H9 (cell line): ENCODE measurements at regions not wholly inside any gene's neighbourhood (a gene's known extent, or its start where the extent isn't known, plus 50 kb on each side); places are given as distances from the start of the nearest gene placed in this dataset.

ENCODE experiments used
- DNase-seq: peaks from one replicate; pipeline ENCODE4 v3.0.0-alpha.2; 2017
- H2AFZ ChIP-seq: one replicate; pipeline ENCODE4 v1.6.1; 2013; ENCODE audit warnings: mild to moderate bottlenecking, low read length, control low read depth, moderate library complexity
- H2AK5ac ChIP-seq: 2 replicates; pipeline ENCODE4 v1.6.1; 2013; ENCODE audit warnings: low read length, control low read depth, mixed read lengths; ENCODE audit not compliant: insufficient read length
- H2BK120ac ChIP-seq: one replicate; pipeline ENCODE4 v1.6.1; 2013; ENCODE audit warnings: low read depth, mild to moderate bottlenecking, low read length, control low read depth, inconsistent platforms; ENCODE audit not compliant: poor library complexity, severe bottlenecking
- H2BK12ac ChIP-seq: 2 replicates; pipeline ENCODE4 v1.6.1; 2013; ENCODE audit warnings: low read length, control low read depth, mixed read lengths, low read depth; ENCODE audit not compliant: insufficient read length
- H2BK15ac ChIP-seq: 2 replicates; pipeline ENCODE4 v1.6.1; 2013; ENCODE audit warnings: low read depth, low read length, control low read depth
- H2BK20ac ChIP-seq: one replicate; pipeline ENCODE4 v1.6.1; 2013; ENCODE audit warnings: low read depth, mild to moderate bottlenecking, low read length, control low read depth, inconsistent platforms; ENCODE audit not compliant: poor library complexity, severe bottlenecking
- H2BK5ac ChIP-seq: 2 replicates; pipeline ENCODE4 v1.6.1; 2013; ENCODE audit warnings: low read length, control low read depth, mixed read lengths; ENCODE audit not compliant: insufficient read length
- H3K14ac ChIP-seq: 2 replicates; pipeline ENCODE4 v1.6.1; 2013; ENCODE audit warnings: low read length, control low read depth; ENCODE audit not compliant: insufficient read depth
- H3K18ac ChIP-seq: 2 replicates; pipeline ENCODE4 v1.6.1; 2013; ENCODE audit warnings: low read depth, mild to moderate bottlenecking, mixed read lengths, low read length, control low read depth; ENCODE audit not compliant: insufficient read length
- H3K23ac ChIP-seq: 2 replicates; pipeline ENCODE4 v1.6.1; 2013; ENCODE audit warnings: low read length, control low read depth, mixed read lengths, low read depth; ENCODE audit not compliant: insufficient read length
- H3K23me2 ChIP-seq: 2 replicates; pipeline ENCODE4 v1.6.1; 2013; ENCODE audit warnings: low read depth, mild to moderate bottlenecking, mixed read lengths, low read length, control low read depth; ENCODE audit not compliant: insufficient read length, poor library complexity, severe bottlenecking
- H3K27ac ChIP-seq: 2 replicates; pipeline ENCODE4 v1.5.1; 2013; ENCODE audit warnings: low read length, control low read depth, mixed read lengths, low read depth; ENCODE audit not compliant: insufficient read length
- H3K27me3 ChIP-seq: 2 replicates; pipeline ENCODE4 v1.6.1; 2013; ENCODE audit warnings: low read length, control low read depth, inconsistent platforms; ENCODE audit not compliant: insufficient read depth
- H3K4ac ChIP-seq: 2 replicates; pipeline ENCODE4 v1.6.1; 2013; ENCODE audit warnings: low read depth, mild to moderate bottlenecking, control low read depth, inconsistent platforms, low read length, moderate library complexity
- H3K4me1 ChIP-seq: 2 replicates; pipeline ENCODE4 v1.6.1; 2013; ENCODE audit warnings: low read length, control low read depth, inconsistent platforms; ENCODE audit not compliant: insufficient read depth
- H3K4me2 ChIP-seq: 2 replicates; pipeline ENCODE4 v1.6.1; 2013; ENCODE audit warnings: low read length, control low read depth, mixed read lengths; ENCODE audit not compliant: insufficient read length, insufficient read depth
- H3K56ac ChIP-seq: 2 replicates; pipeline ENCODE4 v1.6.1; 2013; ENCODE audit warnings: low read depth, mild to moderate bottlenecking, mixed read lengths, low read length, control low read depth; ENCODE audit not compliant: insufficient read length
- H3K79me1 ChIP-seq: 2 replicates; pipeline ENCODE4 v1.6.1; 2013; ENCODE audit warnings: low read depth, mild to moderate bottlenecking, moderate library complexity, low read length, control low read depth, inconsistent platforms; ENCODE audit not compliant: insufficient read depth, poor library complexity, severe bottlenecking
- H3K79me2 ChIP-seq: 2 replicates; pipeline ENCODE4 v1.6.1; 2013; ENCODE audit warnings: low read length, control low read depth, inconsistent platforms; ENCODE audit not compliant: insufficient read depth
- H3K9ac ChIP-seq: 2 replicates; pipeline ENCODE4 v1.6.1; 2013; ENCODE audit warnings: low read length, control low read depth, mixed read lengths; ENCODE audit not compliant: insufficient read length; ENCODE audit errors: extremely low read depth
- H3K9me3 ChIP-seq: one replicate; pipeline ENCODE4 v1.6.1; 2013; ENCODE audit warnings: low read depth, low read length, inconsistent platforms; ENCODE audit not compliant: control insufficient read depth
- H3T11ph ChIP-seq: one replicate; pipeline ENCODE4 v1.6.1; 2013; ENCODE audit warnings: mild to moderate bottlenecking, low read length, control low read depth, inconsistent platforms
- H4K20me1 ChIP-seq: one replicate; pipeline ENCODE4 v1.6.1; 2013; ENCODE audit not compliant: control insufficient read depth, insufficient read length, insufficient read depth
- H4K5ac ChIP-seq: 2 replicates; pipeline ENCODE4 v1.6.1; 2013; ENCODE audit warnings: low read depth, mild to moderate bottlenecking, mixed read lengths, low read length, control low read depth; ENCODE audit not compliant: insufficient read length
- H4K8ac ChIP-seq: replicated peaks from 2 replicates; pipeline ENCODE4 v1.6.1; 2013; ENCODE audit warnings: low read length, control low read depth, mixed read lengths, low read depth; ENCODE audit not compliant: insufficient read length
- H4K91ac ChIP-seq: 2 replicates; pipeline ENCODE4 v1.6.1; 2013; ENCODE audit warnings: low read depth, mild to moderate bottlenecking, moderate library complexity, mixed read lengths, low read length, control low read depth; ENCODE audit not compliant: insufficient read length
- H3K27ac Mint-ChIP-seq, 3 experiments: 2 replicates in 2 of 3; 3 replicates in 1 of 3; pipeline ENCODE4 v1.8.0; 2020 to 2021; ENCODE audit warnings: mixed read lengths in 3 of 3, mild to moderate bottlenecking in 1 of 3, moderate library complexity in 1 of 3
- H3K27me3 Mint-ChIP-seq: 2 replicates; pipeline ENCODE4 v1.8.0; 2021; ENCODE audit warnings: low read depth, mild to moderate bottlenecking, moderate library complexity, mixed read lengths
- H3K36me3 Mint-ChIP-seq, 3 experiments: 2 replicates in 2 of 3; 3 replicates in 1 of 3; pipeline ENCODE4 v1.8.0; 2020 to 2021; ENCODE audit warnings: low read depth in 3 of 3, mixed read lengths in 3 of 3; ENCODE audit not compliant: insufficient read depth in 1 of 3
- H3K4me1 Mint-ChIP-seq, 2 experiments: 2 replicates each; pipeline ENCODE4 v1.8.0; 2020; ENCODE audit warnings: mixed read lengths in 2 of 2
- H3K4me3 Mint-ChIP-seq, 2 experiments: 2 replicates in 1 of 2; 3 replicates in 1 of 2; pipeline ENCODE4 v1.8.0; 2020 to 2021; ENCODE audit warnings: mild to moderate bottlenecking in 2 of 2, mixed read lengths in 2 of 2, moderate library complexity in 1 of 2
- H3K9me3 Mint-ChIP-seq, 2 experiments: 2 replicates in 1 of 2; 3 replicates in 1 of 2; pipeline ENCODE4 v1.8.0; 2020; ENCODE audit warnings: mild to moderate bottlenecking in 2 of 2, mixed read lengths in 2 of 2, moderate library complexity in 1 of 2
- WGBS: extraction: QIAGEN DNeasy Blood & Tissue Kit; methylation state at CpG from one replicate; pipeline ENCODE4 v1.1.7; 2013; ENCODE audit warnings: missing lambda C conversion rate, low lambda C conversion rate, mixed read lengths; ENCODE audit not compliant: insufficient read length; ENCODE audit errors: extremely low coverage; 5-methylcytosine and 5-hydroxymethylcytosine counted together
- TF ChIP-seq, protein P1 (sequence below): fragments of 200-600 bp; sonication (generic); conservative IDR thresholded peaks from 3 replicates; pipeline ENCODE4 v1.8.0; 2021; ENCODE audit warnings: antibody characterized with exemption, mild to moderate bottlenecking

DNA sequence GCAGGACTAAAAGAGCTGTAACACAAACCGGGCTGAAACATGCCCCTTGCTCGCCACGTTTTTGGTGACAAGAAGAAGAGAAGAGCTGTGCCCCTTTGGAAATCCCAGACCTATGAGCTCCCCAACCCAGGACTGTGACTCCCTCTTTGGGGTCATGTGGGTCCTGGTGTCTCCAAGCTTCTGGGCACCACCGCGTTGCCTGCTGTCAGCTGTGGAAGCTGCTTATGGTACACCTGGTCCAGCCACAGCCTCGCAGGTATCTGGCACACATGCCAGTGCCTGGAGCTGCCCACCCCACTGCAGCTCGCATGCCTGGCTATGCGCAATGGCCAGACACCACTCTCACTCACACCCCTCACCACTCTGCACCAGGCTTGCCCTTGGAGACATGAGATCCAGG is 171.8 kb downstream of the MATN1 start:
- H2BK5ac ChIP-seq: no peak overlapping the region
- no peak overlapping the region for H2AK5ac ChIP-seq
- H3K23ac ChIP-seq: no peak overlapping the region
- no peak overlapping the region for H3K4me3 Mint-ChIP-seq
- H3K4me1 ChIP-seq: no peaks in the 10 kb centered on the region
- no peak overlapping the region for H2BK120ac ChIP-seq
- H3K23me2 ChIP-seq: no peaks in the 10 kb centered on the region
- H3K4me2 ChIP-seq: no peak overlapping the region
- no peak overlapping the region for H4K5ac ChIP-seq
- no peak overlapping the region for H4K91ac ChIP-seq
- H4K8ac ChIP-seq: no peak overlapping the region
- peaks cover 0 to 3% of the 10 kb centered on the region in 2 experiments; a peak in 1 of 5 replicates for H3K9me3 Mint-ChIP-seq
- no peak overlapping the region for H3K56ac ChIP-seq
- H3K79me2 ChIP-seq: no peaks in the 10 kb centered on the region
- H3K27ac ChIP-seq: no peak overlapping the region
- H2BK12ac ChIP-seq: no peak overlapping the region
- no peak overlapping the region for H3K9ac ChIP-seq
- no peaks in the 10 kb centered on the region for H3K79me1 ChIP-seq
- no peak overlapping the region for H2AFZ ChIP-seq
- no peak overlapping the region for H3K18ac ChIP-seq
- H3K9me3 ChIP-seq: no peaks in the 10 kb centered on the region
- no peaks in the 10 kb centered on the region for H3K36me3 Mint-ChIP-seq
- no peak overlapping the region for H3T11ph ChIP-seq
- TF ChIP-seq, protein P1, sequence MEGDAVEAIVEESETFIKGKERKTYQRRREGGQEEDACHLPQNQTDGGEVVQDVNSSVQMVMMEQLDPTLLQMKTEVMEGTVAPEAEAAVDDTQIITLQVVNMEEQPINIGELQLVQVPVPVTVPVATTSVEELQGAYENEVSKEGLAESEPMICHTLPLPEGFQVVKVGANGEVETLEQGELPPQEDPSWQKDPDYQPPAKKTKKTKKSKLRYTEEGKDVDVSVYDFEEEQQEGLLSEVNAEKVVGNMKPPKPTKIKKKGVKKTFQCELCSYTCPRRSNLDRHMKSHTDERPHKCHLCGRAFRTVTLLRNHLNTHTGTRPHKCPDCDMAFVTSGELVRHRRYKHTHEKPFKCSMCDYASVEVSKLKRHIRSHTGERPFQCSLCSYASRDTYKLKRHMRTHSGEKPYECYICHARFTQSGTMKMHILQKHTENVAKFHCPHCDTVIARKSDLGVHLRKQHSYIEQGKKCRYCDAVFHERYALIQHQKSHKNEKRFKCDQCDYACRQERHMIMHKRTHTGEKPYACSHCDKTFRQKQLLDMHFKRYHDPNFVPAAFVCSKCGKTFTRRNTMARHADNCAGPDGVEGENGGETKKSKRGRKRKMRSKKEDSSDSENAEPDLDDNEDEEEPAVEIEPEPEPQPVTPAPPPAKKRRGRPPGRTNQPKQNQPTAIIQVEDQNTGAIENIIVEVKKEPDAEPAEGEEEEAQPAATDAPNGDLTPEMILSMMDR: no peak
- no peak overlapping the region; the same call in 1 of the 2 replicates for H3K14ac ChIP-seq
- no CpG with 5 or more reads among the region's 8 CpGs for WGBS
- H2BK20ac ChIP-seq: no peak overlapping the region
- no peaks in the 10 kb centered on the region for H3K4me1 Mint-ChIP-seq
- H4K20me1 ChIP-seq: no peaks in the 10 kb centered on the region
- no peak overlapping the region for H3K4ac ChIP-seq
- no peak overlapping the region for H3K27ac Mint-ChIP-seq
- H2BK15ac ChIP-seq: no peak overlapping the region
- no peaks in the 10 kb centered on the region for H3K27me3 Mint-ChIP-seq
- no peaks in the 10 kb centered on the region for H3K27me3 ChIP-seq
- DNase-seq: no peak
